OCI-LY7 (cell line): ENCODE measurements at regions not wholly inside any gene's neighbourhood (a gene's known extent, or its start where the extent isn't known, plus 50 kb on each side); places are given as distances from the start of the nearest gene placed in this dataset.

Experiments
- BruUV-seq: library from RNA; stranded (reverse); fragments of 400-500 nt; replicated peaks from 2 replicates; lab custom pipeline; 2021; lab: Mats Ljungman, UMichigan
- CTCF ChIA-PET: fragments of 300-600 bp; sonication (Branson Sonifier 250); formaldehyde crosslinking; loops from one replicate; lab custom pipeline; 2022; ENCODE audit warnings: antibody characterized with exemption; ENCODE audit not compliant: unreplicated experiment; lab: Charles Lee
- POLR2A ChIA-PET: fragments of 300-600 bp; sonication (Branson Sonifier 250); formaldehyde crosslinking; loops from one replicate; lab custom pipeline; 2022; ENCODE audit warnings: antibody characterized with exemption; lab: Charles Lee
- DNase-seq: peaks from one replicate; pipeline ENCODE4 v3.0.0-alpha.2; 2015; ENCODE audit warnings: low spot score
- H2AFZ ChIP-seq: fragments of 200-600 bp; sonication (generic), shearing (Covaris generic); 2 replicates; pipeline ENCODE4 v1.6.1; 2014; ENCODE audit warnings: mild to moderate bottlenecking, antibody characterized with exemption, low read length, moderate library complexity
- H3K27ac ChIP-seq: fragments of 200-600 bp; sonication (generic); 2 replicates; pipeline ENCODE4 v1.5.1; 2014; ENCODE audit warnings: mixed run types, low read depth, mild to moderate bottlenecking, moderate library complexity, low read length, inconsistent platforms; ENCODE audit not compliant: poor library complexity, severe bottlenecking
- H3K36me3 ChIP-seq: fragments of 200-600 bp; sonication (generic); 2 replicates; pipeline ENCODE4 v1.6.1; 2014; ENCODE audit warnings: mild to moderate bottlenecking, antibody characterized with exemption, low read length, moderate library complexity, mixed read lengths; ENCODE audit not compliant: insufficient read depth
- H3K4me1 ChIP-seq: fragments of 200-600 bp; sonication (generic); 2 replicates; pipeline ENCODE4 v1.5.1; 2014; ENCODE audit warnings: mild to moderate bottlenecking, low read length; ENCODE audit not compliant: insufficient read depth, poor library complexity, severe bottlenecking
- H3K4me2 ChIP-seq: fragments of 200-600 bp; sonication (generic); 2 replicates; pipeline ENCODE4 v1.6.1; 2014; ENCODE audit warnings: mild to moderate bottlenecking, low read length
- H3K4me3 ChIP-seq: fragments of 200-600 bp; sonication (generic); 2 replicates; pipeline ENCODE4 v1.5.1; 2014; ENCODE audit warnings: mild to moderate bottlenecking, low read depth, low read length; ENCODE audit not compliant: poor library complexity, severe bottlenecking
- H3K79me2 ChIP-seq: fragments of 200-600 bp; sonication (generic); 2 replicates; pipeline ENCODE4 v1.6.1; 2016; ENCODE audit warnings: low read depth, mild to moderate bottlenecking, low read length, moderate library complexity, mixed read lengths; ENCODE audit not compliant: insufficient read depth
- H3K9me2 ChIP-seq: fragments of 200-600 bp; sonication (generic); 2 replicates; pipeline ENCODE4 v1.6.1; 2016; ENCODE audit warnings: mild to moderate bottlenecking, low read length, mixed read lengths; ENCODE audit not compliant: insufficient read depth
- H3K9me3 ChIP-seq: fragments of 200-600 bp; sonication (generic); 2 replicates; pipeline ENCODE4 v1.6.1; 2014; ENCODE audit warnings: mild to moderate bottlenecking, mixed run types, low read length, mixed read lengths
- H4K20me1 ChIP-seq: fragments of 200-600 bp; sonication (generic); 2 replicates; pipeline ENCODE4 v1.6.1; 2014; ENCODE audit warnings: mild to moderate bottlenecking, antibody characterized with exemption, low read length, moderate library complexity, mixed read lengths; ENCODE audit not compliant: insufficient read depth
- EZH2phosphoT487 ChIP-seq: fragments of 200-600 bp; sonication (generic); IDR thresholded peaks from 2 replicates; pipeline ENCODE4 v1.6.1; 2018; ENCODE audit warnings: low read depth, borderline replicate concordance, mild to moderate bottlenecking, mixed run types, antibody characterized with exemption, low read length, moderate library complexity, mixed read lengths
- intact Hi-C: fragments of 100-400 bp; cut with micrococcal nuclease; formaldehyde crosslinking; loops from one replicate; pipeline ENCODE4 v1.10.0; 2022; ENCODE audit not compliant: unreplicated experiment
- TF ChIP-seq, protein P1 (sequence below): fragments of 200-600 bp; sonication (generic); conservative IDR thresholded peaks from 2 replicates; pipeline ENCODE4 v1.5.1; 2014; ENCODE audit warnings: mild to moderate bottlenecking, antibody characterized with exemption, low read length, moderate library complexity, mixed read lengths

DNA sequence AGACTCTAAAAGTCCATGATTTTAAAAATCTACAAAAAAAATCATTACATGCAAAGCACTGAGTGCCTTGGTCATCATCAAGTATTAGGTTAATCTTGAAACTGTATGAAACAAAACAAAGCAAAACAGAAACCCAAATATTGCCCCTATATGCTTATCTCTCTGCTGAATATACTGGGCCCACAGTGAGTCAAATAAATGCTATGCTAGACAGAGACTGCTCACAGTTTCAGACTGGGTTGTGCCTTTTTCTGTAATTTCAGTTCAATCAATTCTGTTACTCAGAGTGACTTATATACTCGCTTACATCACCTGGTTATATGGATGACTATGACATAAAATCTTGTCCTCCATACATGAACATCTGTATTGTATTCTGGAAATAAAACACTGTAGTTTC is 257.1 kb upstream of the ACTRT1 start:
- Histone ChIP-seq H3K4me3 (no peak overlapping the region), H3K79me2 (no peaks in the 10 kb centered on the region), H3K4me1 (no peaks in the 10 kb centered on the region), H2AFZ (no peak overlapping the region), H4K20me1 (no peaks in the 10 kb centered on the region), H3K36me3 (no peaks in the 10 kb centered on the region), H3K9me3 (no peaks in the 10 kb centered on the region), H3K27ac (no peak overlapping the region), H3K4me2 (no peak overlapping the region), H3K9me2 (no peaks in the 10 kb centered on the region)
- intact Hi-C loops = no loop called here
- ChIA-PET CTCF (no interaction called here), POLR2A (no interaction called here)
- no TSS peak for BruUV-seq
- TF ChIP-seq, protein P1, sequence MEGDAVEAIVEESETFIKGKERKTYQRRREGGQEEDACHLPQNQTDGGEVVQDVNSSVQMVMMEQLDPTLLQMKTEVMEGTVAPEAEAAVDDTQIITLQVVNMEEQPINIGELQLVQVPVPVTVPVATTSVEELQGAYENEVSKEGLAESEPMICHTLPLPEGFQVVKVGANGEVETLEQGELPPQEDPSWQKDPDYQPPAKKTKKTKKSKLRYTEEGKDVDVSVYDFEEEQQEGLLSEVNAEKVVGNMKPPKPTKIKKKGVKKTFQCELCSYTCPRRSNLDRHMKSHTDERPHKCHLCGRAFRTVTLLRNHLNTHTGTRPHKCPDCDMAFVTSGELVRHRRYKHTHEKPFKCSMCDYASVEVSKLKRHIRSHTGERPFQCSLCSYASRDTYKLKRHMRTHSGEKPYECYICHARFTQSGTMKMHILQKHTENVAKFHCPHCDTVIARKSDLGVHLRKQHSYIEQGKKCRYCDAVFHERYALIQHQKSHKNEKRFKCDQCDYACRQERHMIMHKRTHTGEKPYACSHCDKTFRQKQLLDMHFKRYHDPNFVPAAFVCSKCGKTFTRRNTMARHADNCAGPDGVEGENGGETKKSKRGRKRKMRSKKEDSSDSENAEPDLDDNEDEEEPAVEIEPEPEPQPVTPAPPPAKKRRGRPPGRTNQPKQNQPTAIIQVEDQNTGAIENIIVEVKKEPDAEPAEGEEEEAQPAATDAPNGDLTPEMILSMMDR = no peak
- no peak for TF ChIP-seq EZH2phosphoT487
- no peak for DNase-seq

DNA sequence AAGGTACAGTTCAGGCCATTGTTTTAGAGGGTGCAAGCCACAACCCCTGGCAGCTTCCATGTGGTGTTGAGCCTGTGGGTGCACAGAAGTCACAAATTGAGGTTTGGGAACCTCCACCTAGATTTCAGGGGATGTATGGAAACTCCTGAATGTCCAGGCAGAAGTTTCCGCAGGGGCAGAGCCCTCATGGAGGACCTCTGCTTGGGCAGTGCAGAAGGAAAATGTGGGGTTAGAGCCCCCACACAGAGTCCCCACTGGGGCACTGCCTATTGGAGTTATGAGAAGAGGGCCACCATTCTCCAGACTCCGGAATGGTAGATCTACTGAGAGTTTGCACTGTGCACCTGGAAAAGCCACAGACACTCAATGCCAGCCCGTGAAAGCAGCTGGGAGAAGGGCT is 242.0 kb upstream of the ACTRT1 start:
- no peaks in the 10 kb centered on the region for H3K36me3 ChIP-seq
- no peak for DNase-seq
- no peak overlapping the region for H3K4me2 ChIP-seq
- no peaks in the 10 kb centered on the region for H3K79me2 ChIP-seq
- no peaks in the 10 kb centered on the region for H3K4me1 ChIP-seq
- no peak overlapping the region for H3K27ac ChIP-seq
- H3K9me3 ChIP-seq = no peaks in the 10 kb centered on the region
- ChIA-PET CTCF (no interaction called here), POLR2A (no interaction called here)
- H2AFZ ChIP-seq = no peak overlapping the region
- intact Hi-C loops = no loop called here
- no peak for TF ChIP-seq EZH2phosphoT487
- TF ChIP-seq, protein P1 = no peak
- BruUV-seq = no TSS peak
- H4K20me1 ChIP-seq = no peaks in the 10 kb centered on the region
- no peaks in the 10 kb centered on the region for H3K9me2 ChIP-seq
- no peak overlapping the region for H3K4me3 ChIP-seq

DNA sequence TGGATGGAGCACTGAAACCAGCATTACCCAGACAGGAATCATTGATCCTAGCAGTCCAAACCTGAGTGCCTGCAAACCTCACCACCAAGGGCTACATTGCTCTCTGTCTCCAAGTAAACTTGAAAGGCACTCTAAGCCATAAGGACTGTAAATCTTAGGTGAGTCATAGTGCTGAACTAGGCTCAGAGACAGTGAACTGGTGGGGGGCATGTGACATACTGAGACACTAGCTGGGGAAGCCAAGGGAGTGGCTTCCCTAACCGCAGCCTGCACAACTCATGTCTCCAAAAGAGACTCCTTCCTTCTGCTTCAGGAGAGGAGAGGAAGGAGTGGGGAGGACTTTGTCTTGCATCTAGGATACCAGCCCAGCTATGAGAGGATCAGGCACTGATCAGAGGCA is 235.5 kb upstream of the ACTRT1 start:
- H3K9me2 ChIP-seq = no peaks in the 10 kb centered on the region
- H3K36me3 ChIP-seq = no peaks in the 10 kb centered on the region
- no peak overlapping the region for H3K27ac ChIP-seq
- no peak for TF ChIP-seq EZH2phosphoT487
- TF ChIP-seq, protein P1 = no peak
- no peak overlapping the region for H2AFZ ChIP-seq
- H3K9me3 ChIP-seq = no peaks in the 10 kb centered on the region
- H4K20me1 ChIP-seq = no peaks in the 10 kb centered on the region
- ChIA-PET CTCF (no interaction called here), POLR2A (no interaction called here)
- no peak for DNase-seq
- no peak overlapping the region for H3K4me3 ChIP-seq
- H3K79me2 ChIP-seq = no peaks in the 10 kb centered on the region
- H3K4me1 ChIP-seq = no peaks in the 10 kb centered on the region
- no peak overlapping the region for H3K4me2 ChIP-seq
- no TSS peak for BruUV-seq
- intact Hi-C loops = no loop called here
